ENCODE measurements at regions not wholly inside any gene's neighbourhood (a gene's known extent, or its start where the extent isn't known, plus 50 kb on each side); places are given as distances from the start of the nearest gene placed in this dataset.

DNA sequence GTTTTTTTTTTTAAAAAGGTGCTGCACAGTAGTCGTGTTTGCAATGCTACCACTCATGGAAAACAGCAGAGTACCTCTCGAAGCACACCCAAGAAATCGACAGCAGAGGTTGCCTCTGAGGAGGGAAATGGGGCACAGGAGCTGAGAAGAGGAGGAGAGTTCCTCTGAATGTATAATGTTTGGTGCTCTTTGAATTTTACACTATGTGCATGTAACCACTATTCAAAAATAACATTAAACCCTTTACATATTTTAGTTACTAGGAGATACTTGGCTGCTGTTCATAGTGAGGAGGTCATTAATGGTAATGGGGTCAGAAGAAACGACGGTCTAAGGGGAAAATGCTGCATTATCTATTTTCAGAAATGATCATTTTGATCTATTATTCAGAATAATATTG is 129.4 kb upstream of the CLEC14A start:
- no peak for TF ChIP-seq POLR2AphosphoS5 (IDR thresholded peaks at IDR 0.05; ENCODE audit: low read depth, low read length)
- TF ChIP-seq, protein P1, sequence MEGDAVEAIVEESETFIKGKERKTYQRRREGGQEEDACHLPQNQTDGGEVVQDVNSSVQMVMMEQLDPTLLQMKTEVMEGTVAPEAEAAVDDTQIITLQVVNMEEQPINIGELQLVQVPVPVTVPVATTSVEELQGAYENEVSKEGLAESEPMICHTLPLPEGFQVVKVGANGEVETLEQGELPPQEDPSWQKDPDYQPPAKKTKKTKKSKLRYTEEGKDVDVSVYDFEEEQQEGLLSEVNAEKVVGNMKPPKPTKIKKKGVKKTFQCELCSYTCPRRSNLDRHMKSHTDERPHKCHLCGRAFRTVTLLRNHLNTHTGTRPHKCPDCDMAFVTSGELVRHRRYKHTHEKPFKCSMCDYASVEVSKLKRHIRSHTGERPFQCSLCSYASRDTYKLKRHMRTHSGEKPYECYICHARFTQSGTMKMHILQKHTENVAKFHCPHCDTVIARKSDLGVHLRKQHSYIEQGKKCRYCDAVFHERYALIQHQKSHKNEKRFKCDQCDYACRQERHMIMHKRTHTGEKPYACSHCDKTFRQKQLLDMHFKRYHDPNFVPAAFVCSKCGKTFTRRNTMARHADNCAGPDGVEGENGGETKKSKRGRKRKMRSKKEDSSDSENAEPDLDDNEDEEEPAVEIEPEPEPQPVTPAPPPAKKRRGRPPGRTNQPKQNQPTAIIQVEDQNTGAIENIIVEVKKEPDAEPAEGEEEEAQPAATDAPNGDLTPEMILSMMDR (IDR thresholded peaks at IDR 0.05) = no peak
- TF ChIP-seq, protein P2, sequence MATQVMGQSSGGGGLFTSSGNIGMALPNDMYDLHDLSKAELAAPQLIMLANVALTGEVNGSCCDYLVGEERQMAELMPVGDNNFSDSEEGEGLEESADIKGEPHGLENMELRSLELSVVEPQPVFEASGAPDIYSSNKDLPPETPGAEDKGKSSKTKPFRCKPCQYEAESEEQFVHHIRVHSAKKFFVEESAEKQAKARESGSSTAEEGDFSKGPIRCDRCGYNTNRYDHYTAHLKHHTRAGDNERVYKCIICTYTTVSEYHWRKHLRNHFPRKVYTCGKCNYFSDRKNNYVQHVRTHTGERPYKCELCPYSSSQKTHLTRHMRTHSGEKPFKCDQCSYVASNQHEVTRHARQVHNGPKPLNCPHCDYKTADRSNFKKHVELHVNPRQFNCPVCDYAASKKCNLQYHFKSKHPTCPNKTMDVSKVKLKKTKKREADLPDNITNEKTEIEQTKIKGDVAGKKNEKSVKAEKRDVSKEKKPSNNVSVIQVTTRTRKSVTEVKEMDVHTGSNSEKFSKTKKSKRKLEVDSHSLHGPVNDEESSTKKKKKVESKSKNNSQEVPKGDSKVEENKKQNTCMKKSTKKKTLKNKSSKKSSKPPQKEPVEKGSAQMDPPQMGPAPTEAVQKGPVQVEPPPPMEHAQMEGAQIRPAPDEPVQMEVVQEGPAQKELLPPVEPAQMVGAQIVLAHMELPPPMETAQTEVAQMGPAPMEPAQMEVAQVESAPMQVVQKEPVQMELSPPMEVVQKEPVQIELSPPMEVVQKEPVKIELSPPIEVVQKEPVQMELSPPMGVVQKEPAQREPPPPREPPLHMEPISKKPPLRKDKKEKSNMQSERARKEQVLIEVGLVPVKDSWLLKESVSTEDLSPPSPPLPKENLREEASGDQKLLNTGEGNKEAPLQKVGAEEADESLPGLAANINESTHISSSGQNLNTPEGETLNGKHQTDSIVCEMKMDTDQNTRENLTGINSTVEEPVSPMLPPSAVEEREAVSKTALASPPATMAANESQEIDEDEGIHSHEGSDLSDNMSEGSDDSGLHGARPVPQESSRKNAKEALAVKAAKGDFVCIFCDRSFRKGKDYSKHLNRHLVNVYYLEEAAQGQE (IDR thresholded peaks at IDR 0.05; ENCODE audit: insufficient read depth in 1 of 2, low read depth in 2 of 2, low read length in 1 of 2) = no peak
- no peak for TF ChIP-seq SIN3A (IDR thresholded peaks at IDR 0.05; ENCODE audit: borderline replicate concordance, insufficient read depth, low read depth, low read length)
- TF ChIP-seq TCF7L2 (IDR thresholded peaks at IDR 0.05; ENCODE audit: low read depth, low read length) = no peak

All from Panc1 (cell line).